B cell (primary cell): ENCODE measurements at regions not wholly inside any gene's neighbourhood (a gene's known extent, or its start where the extent isn't known, plus 50 kb on each side); places are given as distances from the start of the nearest gene placed in this dataset.

Experiments used
- ATAC-seq: fragments of 200-7000 bp; cut with Tn5 transposase; one replicate; pipeline ENCODE4 v1.10.0; 2021; ENCODE audit warnings: low read depth, mild to moderate bottlenecking, moderate number of reproducible peaks, moderate library complexity
- CTCF ChIA-PET: fragments of 350-600 bp; sonication (Branson Sonifier 250); formaldehyde crosslinking; loops from one replicate; lab custom pipeline; 2021; ENCODE audit warnings: antibody characterized with exemption, inconsistent platforms; lab: Charles Lee
- POLR2A ChIA-PET: fragments of 350-600 bp; sonication (Branson Sonifier 250); formaldehyde crosslinking; loops from one replicate; lab custom pipeline; 2021; ENCODE audit warnings: antibody characterized with exemption; lab: Charles Lee
- DNase-seq: peaks from one replicate; pipeline ENCODE4 v3.0.0; 2013
- H2AFZ ChIP-seq: 2 replicates; pipeline ENCODE4 v1.6.1; 2012; ENCODE audit warnings: mild to moderate bottlenecking, low read depth, low read length; ENCODE audit not compliant: insufficient read depth, poor library complexity, severe bottlenecking
- H3K27ac ChIP-seq, 2 donors: 1 replicate in 1 of 2; 2 replicates in 1 of 2; pipeline ENCODE4 v1.5.1; 2012 to 2013; ENCODE audit warnings: low read length in 2 of 2, mild to moderate bottlenecking in 2 of 2, moderate library complexity in 1 of 2
- H3K27me3 ChIP-seq, 4 experiments: fragments of 200-600 bp in 1 of 4; sonication (generic) in 1 of 4; replicated peaks in 1 of 4; 1 replicate in 2 of 4; 2 replicates in 2 of 4; pipeline versions ENCODE4 v1.6.1 to v1.7.0; 2013 to 2016; ENCODE audit warnings: low read length in 3 of 4, mild to moderate bottlenecking in 2 of 4, mixed read lengths in 1 of 4, moderate library complexity in 1 of 4; ENCODE audit not compliant: insufficient read depth in 4 of 4, control insufficient read depth in 3 of 4; ENCODE audit errors: control extremely low read depth in 1 of 4
- H3K36me3 ChIP-seq, 2 experiments: replicated peaks in 1 of 2; 1 replicate in 1 of 2; 2 replicates in 1 of 2; pipeline versions ENCODE4 v1.6.1 to v1.7.1; 2013; ENCODE audit warnings: low read length in 1 of 2; ENCODE audit not compliant: insufficient read depth in 2 of 2, control insufficient read depth in 1 of 2; ENCODE audit errors: control extremely low read depth in 1 of 2, extremely low read depth in 1 of 2
- H3K4me1 ChIP-seq, 2 donors: fragments of 200-600 bp in 1 of 2; sonication (generic) in 1 of 2; 1 replicate in 1 of 2; 2 replicates in 1 of 2; pipeline versions ENCODE4 v1.5.1 to v1.6.1; 2013 to 2017; ENCODE audit warnings: low read length in 2 of 2; ENCODE audit not compliant: control insufficient read depth in 2 of 2, insufficient read depth in 2 of 2
- H3K4me2 ChIP-seq: replicated peaks from 2 replicates; pipeline ENCODE3; 2012; ENCODE audit warnings: mild to moderate bottlenecking, low read depth, low read length; ENCODE audit not compliant: poor library complexity, severe bottlenecking
- H3K4me3 ChIP-seq, 5 experiments: fragments of 200-600 bp in 1 of 5; sonication (generic) in 1 of 5; 1 replicate in 3 of 5; 2 replicates in 2 of 5; pipeline versions ENCODE4 v1.5.1 to v1.7.0; 2011 to 2016; ENCODE audit warnings: low read length in 4 of 5, mild to moderate bottlenecking in 4 of 5, low read depth in 2 of 5, control low read depth in 1 of 5, moderate library complexity in 1 of 5; ENCODE audit not compliant: insufficient read depth in 1 of 5; ENCODE audit errors: control extremely low read depth in 1 of 5, extremely low read depth in 1 of 5
- H3K79me2 ChIP-seq: fragments of 200-600 bp; sonication (generic); one replicate; pipeline ENCODE4 v1.6.0; 2016; ENCODE audit warnings: low read length; ENCODE audit not compliant: control insufficient read depth, insufficient read depth
- H3K9ac ChIP-seq: fragments of 200-600 bp; sonication (generic); 2 replicates; pipeline ENCODE4 v1.6.1; 2017; ENCODE audit warnings: mild to moderate bottlenecking, low read length, moderate library complexity
- H3K9me3 ChIP-seq, 3 donors: one replicate each; pipeline versions ENCODE4 v1.6.1 to v1.7.1; 2013; ENCODE audit warnings: low read length in 2 of 3; ENCODE audit not compliant: control insufficient read depth in 2 of 3, insufficient read depth in 1 of 3; ENCODE audit errors: control extremely low read depth in 1 of 3
- H4K20me1 ChIP-seq: 2 replicates; pipeline ENCODE4 v1.6.0; 2012; ENCODE audit warnings: mild to moderate bottlenecking, low read length; ENCODE audit not compliant: insufficient read depth, control insufficient read depth, poor library complexity, severe bottlenecking
- H3K27ac Mint-ChIP-seq: one replicate; pipeline ENCODE4 v1.8.0; 2021; ENCODE audit warnings: mixed read lengths
- H3K27me3 Mint-ChIP-seq: one replicate; pipeline ENCODE4 v1.8.0; 2021; ENCODE audit warnings: mixed read lengths
- H3K4me1 Mint-ChIP-seq: one replicate; pipeline ENCODE4 v1.8.0; 2021; ENCODE audit warnings: mixed read lengths
- H3K4me3 Mint-ChIP-seq: one replicate; pipeline ENCODE4 v1.8.0; 2021; ENCODE audit warnings: mixed read lengths
- H3K9me3 Mint-ChIP-seq: one replicate; pipeline ENCODE4 v1.8.0; 2022; ENCODE audit warnings: mixed read lengths; ENCODE audit not compliant: insufficient read depth
- CTCF ChIP-seq: fragments of 200-600 bp; IDR thresholded peaks from one replicate; pipeline ENCODE4 v1.8.0; 2022; ENCODE audit warnings: antibody characterized with exemption, mild to moderate bottlenecking
- EZH2 ChIP-seq: IDR thresholded peaks from 2 replicates; pipeline ENCODE4 v1.6.1; 2012; ENCODE audit warnings: borderline replicate concordance, low read depth, mild to moderate bottlenecking, moderate library complexity, low read length; ENCODE audit not compliant: insufficient read depth, poor library complexity, severe bottlenecking
- WGBS: methylation state at CpG from one replicate; pipeline ENCODE4 v1.1.5; 2013; ENCODE audit warnings: missing lambda C conversion rate; ENCODE audit not compliant: insufficient coverage; 5-methylcytosine and 5-hydroxymethylcytosine counted together
- intact Hi-C: fragments of 100-400 bp; cut with micrococcal nuclease; formaldehyde crosslinking; loops from one replicate; pipeline ENCODE4 v1.10.0; 2022

GRCh38 chr1:82454431-82454830, 653.7 kb downstream of the ADGRL2 start:
- H4K20me1 ChIP-seq, result no peaks in the 10 kb centered on the region
- no peaks in the 10 kb centered on the region for H3K4me1 Mint-ChIP-seq
- CTCF ChIA-PET, result no interaction called here
- POLR2A ChIA-PET, result no interaction called here
- H3K4me3 ChIP-seq, result no peak overlapping the region
- H2AFZ ChIP-seq, result no peak overlapping the region
- intact Hi-C loops, result no loop called here
- no peak overlapping the region for H3K4me3 Mint-ChIP-seq
- no peak overlapping the region for H3K27ac Mint-ChIP-seq
- H3K9me3 ChIP-seq, result peaks cover 2 to 5% (median 4%) of the 10 kb centered on the region in 3 donors
- no peaks in the 10 kb centered on the region for H3K27me3 ChIP-seq
- peaks cover 5% of the 10 kb centered on the region for H3K9me3 Mint-ChIP-seq
- no peaks in the 10 kb centered on the region for H3K36me3 ChIP-seq
- ATAC-seq (no peak), DNase-seq (no peak)
- no peak overlapping the region for H3K9ac ChIP-seq
- H3K27ac ChIP-seq, result no peak overlapping the region
- H3K4me1 ChIP-seq, result no peaks in the 10 kb centered on the region
- no peak overlapping the region for H3K4me2 ChIP-seq
- WGBS, result 93% methylated on average over 3 of the region's 3 CpGs
- no peaks in the 10 kb centered on the region for H3K27me3 Mint-ChIP-seq
- no peaks in the 10 kb centered on the region for H3K79me2 ChIP-seq
- TF ChIP-seq CTCF (no peak), EZH2 (no peak)

GRCh38 chr1:82453511-82454185, 652.9 kb downstream of the ADGRL2 start:
- no peaks in the 10 kb centered on the region for H3K27me3 Mint-ChIP-seq
- H3K9me3 ChIP-seq, result peaks cover 1 to 5% (median 4%) of the 10 kb centered on the region in 3 donors
- no peaks in the 10 kb centered on the region for H3K27me3 ChIP-seq
- H3K4me3 Mint-ChIP-seq, result no peak overlapping the region
- no peak overlapping the region for H3K27ac ChIP-seq
- H3K27ac Mint-ChIP-seq, result no peak overlapping the region
- H3K4me3 ChIP-seq, result no peak overlapping the region
- H3K9ac ChIP-seq, result no peak overlapping the region
- H3K4me1 ChIP-seq, result no peaks in the 10 kb centered on the region
- H2AFZ ChIP-seq, result no peak overlapping the region
- no peaks in the 10 kb centered on the region for H3K36me3 ChIP-seq
- no peak overlapping the region for H3K4me2 ChIP-seq
- ChIA-PET POLR2A (no interaction called here), CTCF (no interaction called here)
- no peaks in the 10 kb centered on the region for H3K4me1 Mint-ChIP-seq
- ATAC-seq (no peak), DNase-seq (no peak)
- H3K79me2 ChIP-seq, result no peaks in the 10 kb centered on the region
- WGBS, result no CpG with 5 or more reads among the region's 1 CpG
- peaks cover 5% of the 10 kb centered on the region for H3K9me3 Mint-ChIP-seq
- no peak for TF ChIP-seq EZH2
- no peak for TF ChIP-seq CTCF
- intact Hi-C loops, result no loop called here
- H4K20me1 ChIP-seq, result no peaks in the 10 kb centered on the region
